HG03196 (cell line): ENCODE measurements at regions not wholly inside any gene's neighbourhood (a gene's known extent, or its start where the extent isn't known, plus 50 kb on each side); places are given as distances from the start of the nearest gene placed in this dataset.
"Not testable (repeated sequence)": the region's sequence is repeated elsewhere in the genome, so short reads cannot be mapped to it uniquely, and the experiment has no call there.

ENCODE experiments used
- ATAC-seq: cut with Tn5 transposase; IDR thresholded peaks from one replicate; pipeline ENCODE4 v1.9.1; 2021; ENCODE audit not compliant: unreplicated experiment

GRCh38 chr11:90744169-90744568, 521.3 kb upstream of the CHORDC1 start:
- ATAC-seq: no peak

- no peak for ATAC-seq
Measured at GRCh38 chr11:90738799-90739198, 516.0 kb upstream of the CHORDC1 start.

GRCh38 chr11:90737444-90738050, 514.7 kb upstream of the CHORDC1 start:
- ATAC-seq: no peak

- ATAC-seq: no peak
Measured at GRCh38 chr11:90732486-90732885, 509.6 kb upstream of the CHORDC1 start.

- ATAC-seq: no peak
Measured at GRCh38 chr11:90723475-90723874, 500.6 kb upstream of the CHORDC1 start.

- no peak for ATAC-seq
Measured at GRCh38 chr11:90722552-90723190, 499.8 kb upstream of the CHORDC1 start.

- ATAC-seq: no peak
Measured at GRCh38 chr11:90717522-90717921, 494.7 kb upstream of the CHORDC1 start.

- ATAC-seq: no peak
Measured at GRCh38 chr11:90705661-90706060, 482.8 kb upstream of the CHORDC1 start.

GRCh38 chr11:90704510-90704909, 481.7 kb upstream of the CHORDC1 start:
- no peak for ATAC-seq

GRCh38 chr11:90701716-90702115, 478.9 kb upstream of the CHORDC1 start:
- no peak for ATAC-seq

- ATAC-seq: peak; percentile 77
Measured at GRCh38 chr11:90700789-90701439, 478.1 kb upstream of the CHORDC1 start.

- ATAC-seq: no peak
Measured at GRCh38 chr11:90699791-90700400, 477.0 kb upstream of the CHORDC1 start.

GRCh38 chr11:90698238-90698637, 475.4 kb upstream of the CHORDC1 start:
- no peak for ATAC-seq

GRCh38 chr11:90675496-90675895, 452.6 kb upstream of the CHORDC1 start:
- ATAC-seq: not testable (repeated sequence)

GRCh38 chr11:90669094-90669493, 446.2 kb upstream of the CHORDC1 start:
- ATAC-seq: no peak

- ATAC-seq: no peak
Measured at GRCh38 chr11:90668502-90668901, 445.7 kb upstream of the CHORDC1 start.

- ATAC-seq: peak; percentile 90
Measured at GRCh38 chr11:90661233-90661632, 438.4 kb upstream of the CHORDC1 start.

GRCh38 chr11:90656171-90656570, 433.3 kb upstream of the CHORDC1 start:
- ATAC-seq: no peak

- no peak for ATAC-seq
Measured at GRCh38 chr11:90650153-90650552, 427.3 kb upstream of the CHORDC1 start.

- ATAC-seq: no peak
Measured at GRCh38 chr11:90646706-90647105, 423.9 kb upstream of the CHORDC1 start.

GRCh38 chr11:90646266-90646665, 423.4 kb upstream of the CHORDC1 start:
- ATAC-seq: no peak

GRCh38 chr11:90639461-90639993, 416.7 kb upstream of the CHORDC1 start:
- no peak for ATAC-seq
